NCI-H446 (cell line): ENCODE measurements at regions not wholly inside any gene's neighbourhood (a gene's known extent, or its start where the extent isn't known, plus 50 kb on each side); places are given as distances from the start of the nearest gene placed in this dataset.

Experiments
- DNase-seq, 2 experiments: peaks; one replicate each; lab custom pipeline; 2025; lab: John Stamatoyannopoulos, UW

DNA sequence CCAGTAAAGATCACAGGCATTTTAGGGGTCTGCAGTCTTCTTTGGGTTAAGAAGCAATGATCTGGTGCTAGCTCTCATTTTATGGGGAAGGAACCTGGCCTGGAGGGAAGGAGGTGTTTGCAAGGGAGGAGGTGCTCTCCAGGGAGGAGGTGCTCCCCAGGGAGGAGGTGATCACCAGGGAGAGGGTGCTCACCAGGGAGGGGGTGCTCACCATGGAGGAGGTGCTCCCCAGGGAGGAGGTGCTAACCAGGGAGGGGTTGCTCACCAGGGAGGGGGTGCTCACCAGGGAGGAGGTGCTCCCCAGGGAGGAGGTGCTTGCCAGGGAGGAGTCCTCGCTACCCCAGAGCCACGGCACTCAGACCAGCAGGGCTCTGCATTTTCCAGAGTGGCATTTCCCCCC is 115.7 kb downstream of the TLE3 start:
- DNase-seq: no peak

DNA sequence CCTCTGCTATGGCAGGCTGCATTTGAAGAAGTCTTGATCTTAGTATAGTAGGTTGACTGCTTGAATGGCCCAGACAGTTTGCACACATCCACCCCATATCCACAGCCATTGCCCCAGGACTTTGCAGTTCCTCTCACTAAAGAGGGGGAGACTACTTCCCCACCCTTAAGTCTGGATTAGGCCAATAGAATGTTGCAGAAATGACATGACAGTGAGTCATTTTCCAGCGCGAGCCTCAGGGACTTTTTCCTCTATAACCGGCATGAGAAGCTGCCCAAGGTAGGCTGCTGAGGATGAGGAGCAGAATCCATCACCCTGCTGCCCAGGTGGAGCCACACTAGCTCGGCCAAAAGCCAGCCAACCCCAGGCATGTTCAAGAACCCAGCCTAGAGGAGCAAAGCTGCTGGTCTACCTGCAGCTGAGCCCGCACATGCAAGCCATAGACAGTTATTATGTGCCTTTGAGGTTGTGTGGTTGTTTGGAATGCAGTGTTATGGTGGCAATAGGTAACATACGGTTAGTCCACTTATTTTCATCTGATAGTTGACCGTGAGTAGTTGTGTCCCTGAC is 113.9 kb downstream of the TLE3 start:
- no peak for DNase-seq

DNA sequence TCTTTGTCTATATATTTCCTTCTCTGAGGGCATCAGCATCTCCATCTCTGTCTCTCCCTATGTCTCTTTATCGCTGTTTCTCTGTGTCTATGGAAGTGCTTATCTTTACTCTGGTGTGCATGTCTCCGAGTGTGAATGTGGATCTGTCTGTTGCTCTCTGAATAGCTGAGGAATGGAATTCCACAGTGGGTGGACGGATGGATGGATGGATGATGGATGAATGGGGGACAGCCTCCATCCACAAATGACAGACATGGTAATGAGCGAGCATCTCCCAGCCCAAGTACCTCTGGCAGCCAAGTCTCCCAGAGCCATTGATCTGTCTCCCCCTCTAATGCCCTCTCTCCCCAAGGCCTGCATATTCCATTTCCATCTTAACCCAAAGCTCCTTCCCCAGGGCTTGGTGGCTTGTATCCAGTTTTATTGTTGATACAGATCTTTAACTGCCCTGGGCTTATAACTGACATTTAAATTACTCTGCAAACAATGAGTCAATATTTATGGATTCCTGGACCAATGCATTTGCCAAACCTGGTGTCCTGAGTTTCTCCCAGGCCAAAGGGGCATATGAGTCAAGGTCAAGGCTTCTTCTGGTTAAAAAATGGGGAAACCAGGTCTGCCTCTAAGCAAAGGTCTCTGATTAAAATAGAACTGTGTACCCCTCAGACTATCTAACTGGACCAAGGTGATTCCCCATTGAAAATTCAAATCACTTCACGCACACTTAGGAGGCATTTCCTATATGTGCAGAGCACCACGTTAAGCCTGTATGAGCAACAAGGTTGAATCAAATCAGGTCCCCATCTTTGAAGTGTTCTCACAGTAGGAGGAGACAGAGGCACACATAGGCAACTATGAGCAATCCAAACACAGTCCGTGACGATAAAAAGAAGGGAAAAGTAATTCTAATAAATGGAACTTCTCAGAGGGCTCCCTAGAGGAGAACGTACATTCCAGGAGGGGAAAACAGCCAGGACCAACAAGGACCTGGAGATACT is 109.9 kb downstream of the TLE3 start:
- DNase-seq: no peak

DNA sequence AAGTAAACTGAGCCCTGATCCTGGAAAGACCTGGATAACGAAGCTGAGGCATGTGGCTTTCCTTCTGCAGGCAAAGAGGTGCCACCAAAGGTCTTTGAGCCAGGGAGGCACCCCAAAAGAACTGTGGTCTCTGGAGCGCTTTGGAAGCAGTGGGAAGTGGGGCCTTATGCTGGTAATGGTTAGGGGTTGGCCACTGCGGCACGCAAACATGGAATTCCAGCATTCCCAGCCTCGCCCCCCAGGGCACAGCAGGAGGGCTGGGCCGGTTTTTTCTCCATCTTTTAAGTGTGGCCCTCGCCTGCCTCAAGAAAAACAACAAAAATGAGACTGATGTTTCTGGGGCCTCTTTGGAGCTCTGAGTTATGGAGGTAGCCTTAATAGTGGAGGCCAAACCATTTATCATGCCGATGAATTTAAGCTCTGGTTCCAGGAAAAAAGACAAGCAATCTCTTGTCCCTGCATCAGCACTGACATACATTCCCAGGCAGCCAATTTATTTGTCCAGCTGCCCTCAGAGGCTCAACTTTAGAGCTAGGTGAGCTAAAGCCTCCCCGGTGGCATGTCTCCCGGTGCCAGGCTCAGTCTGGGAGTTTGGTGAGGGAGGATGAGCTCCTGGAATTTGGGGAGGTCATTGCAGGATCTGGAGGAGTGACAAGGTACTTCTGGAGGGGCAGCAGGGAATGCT is 109.0 kb downstream of the TLE3 start:
- no peak for DNase-seq

DNA sequence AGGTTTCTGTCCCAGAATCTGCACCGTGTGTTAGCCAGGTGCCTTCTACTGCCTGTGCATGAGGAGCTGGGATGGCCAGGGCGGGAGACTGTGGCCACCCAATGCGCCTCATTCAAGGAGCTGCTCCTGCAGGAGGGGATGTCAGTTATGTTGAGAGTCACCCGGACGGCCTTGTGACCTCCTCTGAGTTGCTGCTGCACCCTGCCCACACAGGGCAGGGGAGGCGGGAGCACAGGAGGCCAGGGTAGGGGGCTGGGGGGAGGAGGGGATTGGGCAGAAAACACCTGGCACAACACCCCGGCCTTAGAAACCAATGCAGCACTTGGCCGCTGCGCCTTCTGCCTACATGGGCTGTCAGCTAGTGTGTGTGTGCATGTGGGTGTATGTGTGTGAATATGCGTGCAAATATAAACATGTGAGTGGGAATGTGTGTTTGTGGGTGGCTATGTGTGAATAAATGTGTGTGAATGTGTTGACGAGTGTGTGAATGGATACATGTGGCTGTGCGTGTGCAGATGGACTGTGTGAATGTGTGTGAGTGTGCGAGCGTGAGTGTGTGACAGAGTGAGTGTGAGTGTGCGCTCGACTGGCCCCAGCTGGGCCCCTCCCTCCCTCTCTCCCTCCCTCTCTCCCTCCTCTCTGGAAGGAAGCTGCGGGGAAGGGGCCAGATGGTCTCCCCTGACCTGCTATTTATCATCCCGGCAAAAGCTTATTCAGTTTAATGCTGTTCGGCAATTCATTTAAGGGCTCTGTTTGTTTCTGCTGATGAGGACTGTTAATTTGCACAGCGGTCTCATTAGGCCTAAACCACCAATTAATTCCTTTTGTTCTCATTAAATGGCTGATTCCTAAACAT is 106.9 kb downstream of the TLE3 start:
- no peak for DNase-seq

DNA sequence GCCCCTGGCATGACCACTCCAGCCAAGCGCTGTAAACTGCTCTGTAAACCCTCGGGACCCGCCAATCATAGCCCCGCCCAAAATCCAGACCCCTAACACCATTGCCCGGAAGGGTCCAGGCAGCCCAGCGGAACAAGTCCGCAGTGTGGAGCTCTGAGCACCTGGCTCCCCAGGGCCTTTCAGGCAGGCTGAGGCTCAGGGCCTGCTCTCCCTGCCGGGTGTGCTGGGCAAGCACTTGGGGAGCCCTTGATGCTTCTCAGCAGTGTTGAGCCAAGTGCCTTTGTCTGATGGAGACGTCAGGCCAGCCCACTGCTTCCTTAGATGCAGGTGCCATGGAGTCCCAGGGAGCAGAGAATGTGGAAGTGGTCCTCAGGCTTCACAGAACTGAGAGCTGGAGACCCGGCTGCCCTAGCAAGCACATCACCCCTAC is 106.2 kb downstream of the TLE3 start:
- no peak for DNase-seq

DNA sequence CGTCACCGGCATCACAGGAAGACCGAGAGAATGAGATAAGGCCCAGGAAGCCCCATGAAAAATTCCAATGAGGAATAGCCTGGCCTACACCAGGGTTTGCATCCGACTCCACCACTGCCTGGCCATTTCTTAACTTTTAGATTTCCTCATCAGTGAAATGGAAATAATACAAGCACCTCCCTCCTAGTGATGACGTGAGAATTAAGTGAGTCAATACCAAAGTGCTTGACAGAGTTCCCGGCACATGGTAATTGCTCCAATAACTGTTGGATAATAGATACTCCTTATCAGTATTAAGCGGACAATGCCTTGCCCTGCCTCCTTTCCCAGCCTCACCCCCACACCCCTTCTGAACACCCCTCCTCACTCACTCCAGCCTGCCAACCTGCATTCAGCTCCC is 105.4 kb downstream of the TLE3 start:
- no peak for DNase-seq

DNA sequence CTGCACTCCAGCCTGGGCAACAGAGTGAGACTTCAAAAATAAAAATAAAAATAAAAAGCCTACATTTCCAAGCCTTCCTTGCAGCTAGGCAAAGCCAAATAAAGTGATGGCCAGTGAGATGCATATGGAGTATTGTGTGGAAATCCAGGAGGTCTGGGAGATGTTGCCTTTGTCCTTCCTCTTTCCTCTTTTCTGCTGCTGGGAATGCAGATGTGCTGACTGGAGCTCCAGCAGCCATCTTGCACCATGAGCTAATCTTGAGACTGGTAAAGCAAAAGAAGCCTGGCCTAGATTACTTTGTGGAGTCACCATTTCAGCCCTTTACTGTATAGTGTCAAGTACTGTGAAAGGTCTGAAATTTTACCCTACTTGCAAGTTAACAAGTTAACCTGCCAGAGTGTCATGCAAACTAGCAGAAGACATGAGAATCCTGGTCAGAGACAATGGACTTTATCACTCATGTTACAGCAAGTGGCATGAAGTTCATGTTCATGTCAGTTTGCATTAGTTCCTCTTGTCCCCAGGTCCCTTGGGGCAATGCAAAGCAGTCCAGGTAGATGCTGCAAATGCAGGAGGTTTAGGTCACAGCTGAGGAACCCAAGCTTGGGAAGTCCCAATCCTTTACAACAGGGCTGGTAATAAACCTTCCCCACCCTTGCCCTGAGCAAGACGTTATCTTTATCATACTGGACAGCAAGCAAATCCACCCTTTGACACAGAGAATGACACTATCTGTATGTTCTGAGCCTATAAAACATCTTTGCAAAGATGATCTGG is 103.1 kb downstream of the TLE3 start:
- DNase-seq: no peak

DNA sequence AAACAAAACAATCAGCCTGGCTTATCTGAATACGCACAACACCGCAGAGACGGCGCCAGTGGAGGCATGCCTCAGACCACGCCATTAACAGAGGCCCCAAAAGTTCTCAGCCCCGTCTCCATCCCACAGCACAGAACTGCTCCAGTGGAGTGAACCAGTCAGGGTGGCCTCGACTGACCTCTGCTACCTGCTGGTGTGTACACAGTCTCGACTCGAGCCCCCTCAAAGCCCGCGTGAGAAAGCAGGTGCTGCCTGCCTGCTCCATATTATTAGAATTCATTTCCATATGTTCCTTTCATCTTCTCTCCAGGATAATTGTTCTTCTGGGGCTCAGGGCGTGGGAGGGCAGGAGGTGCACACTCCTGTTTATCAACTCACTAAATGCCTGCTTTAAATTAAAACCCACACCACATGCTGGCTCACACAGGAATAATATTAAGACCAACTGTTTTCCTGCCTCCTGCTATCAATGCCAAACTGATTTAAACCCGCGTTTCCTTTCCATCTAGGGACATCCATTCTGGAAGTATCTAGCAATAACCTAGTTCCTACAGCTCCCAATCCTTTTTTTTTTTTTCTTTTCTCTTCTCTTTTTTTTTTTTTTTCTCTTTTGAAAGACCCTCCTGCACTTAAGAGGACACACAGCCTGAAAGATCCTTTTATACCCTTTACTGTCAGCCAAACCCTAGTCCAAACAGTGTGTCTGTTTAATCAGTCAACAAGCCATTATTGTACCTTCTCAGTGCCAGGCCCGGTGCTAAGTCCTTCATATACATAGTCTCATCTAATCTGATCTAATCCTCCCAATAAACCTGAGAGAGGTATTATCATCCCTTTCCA is 101.2 kb downstream of the TLE3 start:
- no peak for DNase-seq

DNA sequence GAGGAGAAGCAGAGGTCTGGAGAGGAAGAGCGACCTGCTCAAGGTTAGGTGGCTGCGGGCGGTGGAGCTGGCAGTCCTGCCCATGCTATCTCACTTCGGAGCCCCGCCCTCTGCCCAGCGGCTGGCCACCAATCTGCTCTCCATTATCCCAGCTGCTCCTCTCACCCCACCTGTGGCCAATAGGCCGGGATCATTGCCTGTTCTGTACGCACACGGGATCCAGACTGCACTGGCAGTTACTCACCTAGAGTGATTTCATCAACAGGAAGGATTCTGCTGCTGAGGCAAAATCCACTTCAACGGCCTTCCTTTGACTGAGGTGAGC is 100.6 kb downstream of the TLE3 start:
- no peak for DNase-seq
